DMS53 treated with DMSO at 0.1 percent for 48 hours (cell line): ENCODE measurements at regions not wholly inside any gene's neighbourhood (a gene's known extent, or its start where the extent isn't known, plus 50 kb on each side); places are given as distances from the start of the nearest gene placed in this dataset.
"Not testable (repeated sequence)": the region's sequence is repeated elsewhere in the genome, so short reads cannot be mapped to it uniquely, and the experiment has no call there.

Experiments
- DNase-seq: peaks from one replicate; lab custom pipeline; 2025; ENCODE audit not compliant: unreplicated experiment; lab: John Stamatoyannopoulos, UW

DNA sequence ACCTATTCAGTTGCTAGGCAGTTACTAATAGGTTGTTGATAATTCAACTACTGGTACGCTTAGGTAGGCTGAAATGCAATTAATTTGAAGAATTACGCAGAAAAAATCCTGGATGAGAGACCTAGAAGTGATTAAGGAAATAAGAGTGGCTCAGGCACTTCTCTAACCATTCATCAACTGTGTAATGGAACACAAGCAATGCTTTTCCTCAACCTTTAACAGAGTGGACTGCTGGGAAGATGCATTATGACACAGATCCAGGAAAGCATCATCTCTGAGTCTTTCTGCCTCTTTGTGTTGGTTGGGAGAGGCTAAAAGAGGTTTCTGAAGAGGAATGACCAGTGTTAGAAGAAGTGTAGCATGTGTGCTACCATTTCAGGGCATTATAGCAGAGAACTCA is 992.2 kb downstream of the TSN start:
- DNase-seq: peak; percentile 6

- DNase-seq: peak; percentile 87
Observed at GRCh38 chr2:122748552-122749011, 993.1 kb downstream of the TSN start.

DNA sequence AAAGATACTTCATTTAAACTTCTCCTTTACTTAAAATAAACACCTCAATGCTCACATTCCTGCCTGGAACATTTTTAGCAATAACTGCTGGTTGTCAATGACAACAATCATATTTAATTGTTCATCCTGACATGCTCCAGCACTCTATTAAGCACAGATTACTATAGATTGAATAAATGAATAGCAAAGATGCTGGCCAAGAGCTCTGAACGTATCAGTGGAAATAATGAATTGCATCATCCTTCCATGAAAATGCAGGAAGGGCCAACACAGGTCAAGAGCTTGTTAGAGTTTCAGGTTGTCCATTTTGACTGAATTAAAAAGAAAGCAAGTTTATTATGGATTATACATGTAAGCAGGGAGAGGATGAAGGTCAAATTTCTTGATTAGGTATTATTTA is 994.0 kb downstream of the TSN start:
- peak; percentile 8 for DNase-seq

DNA sequence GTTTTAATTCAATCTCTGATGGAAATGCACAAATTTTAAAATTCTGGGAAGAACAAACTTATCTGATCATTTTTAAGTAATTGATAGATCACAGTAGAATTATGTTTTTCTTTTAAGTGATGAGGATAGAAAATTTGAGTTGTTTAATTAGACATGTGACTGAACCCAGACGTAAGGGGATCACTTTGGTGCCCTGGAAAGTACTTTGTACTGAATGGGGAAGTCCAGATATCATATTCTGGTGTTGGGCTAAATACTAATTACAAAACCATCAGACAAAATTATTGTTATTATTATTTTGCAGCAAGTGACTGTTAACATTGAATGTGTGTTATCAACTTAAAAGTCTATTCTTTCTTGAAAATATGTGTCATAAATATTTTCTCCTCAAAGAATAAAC is 994.6 kb downstream of the TSN start:
- no peak for DNase-seq

- no peak for DNase-seq
Observed at GRCh38 chr2:122750808-122751207, 995.4 kb downstream of the TSN start.

DNA sequence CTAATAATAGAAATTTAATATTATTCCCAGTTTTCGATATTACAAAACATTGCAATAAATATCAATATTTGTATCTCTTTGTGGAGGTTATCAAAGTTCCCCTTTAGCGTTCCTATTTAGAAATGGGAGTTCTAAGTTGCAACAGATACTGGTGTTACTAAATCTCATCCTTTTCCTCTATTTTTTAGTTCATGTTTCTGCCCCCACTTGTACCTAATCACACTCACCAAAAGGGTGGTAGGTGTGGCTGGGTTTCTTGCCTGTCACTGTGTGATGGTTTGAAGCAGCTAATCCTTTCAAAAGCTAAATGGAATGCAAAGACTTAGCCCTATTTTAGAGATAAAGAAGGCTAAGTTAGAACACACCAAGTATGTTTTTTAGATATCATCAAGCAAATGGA is 997.9 kb downstream of the TSN start:
- no peak for DNase-seq

DNA sequence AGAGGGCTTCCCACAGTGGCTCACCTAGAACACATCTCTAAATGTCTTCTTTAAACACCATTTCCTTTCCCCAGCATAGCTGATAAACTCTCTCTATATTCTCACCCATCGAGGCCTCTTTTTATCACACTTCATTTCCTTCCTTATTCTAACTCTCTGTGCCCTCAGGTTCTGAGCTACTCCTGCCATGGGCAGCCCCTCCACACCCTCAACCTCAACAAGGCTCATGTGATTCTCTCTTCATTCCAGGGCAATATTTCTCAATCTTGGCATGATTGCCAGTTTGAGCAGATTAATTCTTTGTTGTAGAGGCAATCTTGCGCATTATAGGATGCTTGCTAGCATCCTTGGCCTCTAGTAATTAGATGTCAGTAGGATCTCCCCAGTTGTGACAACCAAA is 999.1 kb downstream of the TSN start:
- DNase-seq: no peak

DNA sequence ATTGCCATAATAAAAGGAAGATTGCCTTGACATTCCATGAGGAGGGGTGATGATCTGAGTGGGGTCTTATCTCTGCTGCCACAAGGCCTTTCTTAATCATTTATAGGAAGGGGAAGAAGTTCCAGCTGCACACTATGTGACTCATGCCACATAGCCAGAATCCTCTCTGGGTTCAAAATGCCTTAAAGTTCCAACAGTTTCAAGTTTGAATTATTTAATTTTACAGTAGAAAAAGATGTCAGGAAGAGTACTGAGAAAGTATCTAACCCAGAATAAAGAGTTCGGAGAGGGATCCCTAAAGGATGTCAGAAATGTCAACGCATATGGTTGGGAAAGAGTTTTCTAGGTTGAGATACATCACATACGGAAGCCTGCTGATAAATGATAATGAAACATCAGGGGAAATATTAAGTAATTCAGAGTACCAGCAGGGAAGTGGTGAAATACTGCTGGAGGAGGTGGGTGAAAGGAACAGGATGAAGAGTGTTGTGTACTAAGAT is 999.9 kb downstream of the TSN start:
- DNase-seq: no peak

GRCh38 chr2:122758967-122759366 is 1003.5 kb downstream of the TSN start:
- no peak for DNase-seq

DNA sequence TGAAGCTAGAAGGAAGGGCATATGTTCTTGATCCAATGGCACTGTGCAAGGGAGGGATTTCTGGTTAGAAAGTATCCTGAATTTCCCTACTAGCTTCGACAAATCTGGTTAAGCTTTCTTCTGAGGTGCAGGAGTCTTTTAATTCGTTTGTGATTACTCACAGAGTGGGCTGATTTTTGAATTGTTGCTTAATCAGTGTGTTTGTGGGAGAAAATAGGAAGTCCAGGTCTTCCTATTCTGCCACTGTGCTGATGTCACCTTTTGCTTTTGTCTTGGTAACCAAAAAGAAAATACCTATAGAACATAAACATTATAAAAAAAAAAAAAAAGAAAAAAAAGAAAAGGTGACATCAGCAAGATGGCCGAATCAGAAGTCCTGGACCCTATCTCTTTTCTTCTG is 1008.6 kb downstream of the TSN start:
- DNase-seq: no peak

GRCh38 chr2:122780251-122780650 is 1024.8 kb downstream of the TSN start:
- no peak for DNase-seq

DNA sequence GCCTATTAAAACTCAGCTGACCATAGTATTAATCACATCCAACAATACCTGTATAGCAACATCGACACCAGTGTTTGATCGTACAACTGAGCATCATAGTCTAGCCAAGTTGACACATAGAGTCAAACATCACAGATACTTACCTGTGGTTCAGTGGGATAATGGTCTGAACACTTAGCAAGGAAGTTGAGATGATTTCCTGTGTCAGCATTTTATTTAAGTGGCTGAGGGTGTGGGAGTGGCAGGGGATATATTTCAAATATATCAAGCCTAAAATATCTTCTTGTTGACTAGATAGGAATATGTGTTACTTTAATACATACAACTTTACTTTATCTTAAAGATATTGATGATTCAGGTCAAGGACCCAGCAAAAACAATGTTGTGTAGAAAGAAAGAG is 1038.6 kb downstream of the TSN start:
- DNase-seq: no peak

DNA sequence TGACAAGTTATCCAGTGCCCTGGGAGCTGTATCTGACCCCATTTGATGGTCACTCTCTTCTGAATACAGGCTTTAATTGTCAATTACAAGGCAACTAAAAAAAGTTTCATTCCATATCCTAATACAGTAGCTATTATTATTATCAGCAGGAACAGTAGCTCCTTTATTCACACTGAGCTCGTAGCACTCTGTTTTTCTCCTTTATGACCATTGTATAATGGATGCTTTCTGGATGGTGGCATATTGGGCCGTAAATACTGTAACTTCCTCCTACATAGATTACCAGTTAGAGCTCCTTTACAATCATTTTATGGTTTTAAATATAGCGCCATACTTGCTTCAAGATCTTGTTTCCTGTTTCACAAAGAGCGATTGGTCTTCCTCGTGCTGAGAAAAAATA is 1040.3 kb downstream of the TSN start:
- no peak for DNase-seq

DNA sequence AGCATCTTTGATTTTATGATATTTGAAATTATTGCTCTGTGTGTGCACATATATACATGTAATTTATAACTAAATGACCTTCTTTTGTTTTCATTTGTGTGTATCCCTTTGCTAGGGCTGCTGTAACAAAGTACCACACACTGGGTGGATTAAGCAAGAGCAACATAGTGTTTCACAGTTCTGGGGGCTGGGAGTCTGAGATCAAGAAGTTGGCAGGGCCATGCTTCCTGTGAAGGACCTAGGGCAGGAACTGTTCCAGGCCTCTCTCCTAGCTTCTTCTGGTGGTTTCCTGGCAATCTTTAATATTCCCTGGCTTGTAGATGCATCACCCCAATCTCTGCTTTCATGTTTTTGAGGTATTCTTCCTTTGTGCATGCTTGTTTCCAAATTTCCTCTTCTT is 1043.9 kb downstream of the TSN start:
- no peak for DNase-seq

DNA sequence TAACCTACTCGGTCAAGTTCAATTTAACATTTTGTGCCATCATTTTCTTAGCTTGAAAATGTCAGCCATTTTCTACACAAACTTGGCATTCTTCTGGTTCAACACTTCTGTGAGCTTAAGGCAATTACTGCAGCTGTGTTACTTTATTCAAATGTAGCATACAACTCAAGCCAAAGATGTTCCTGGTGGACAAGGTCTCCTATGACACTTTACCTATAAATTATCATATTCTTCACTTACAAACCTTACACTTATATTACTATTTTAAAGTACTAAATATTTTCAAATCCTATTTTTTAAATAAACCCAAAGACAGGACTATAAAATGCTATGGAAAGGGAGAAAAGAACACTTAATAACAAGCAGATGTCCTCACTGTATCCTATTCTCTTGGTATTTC is 1045.3 kb downstream of the TSN start:
- no peak for DNase-seq

DNA sequence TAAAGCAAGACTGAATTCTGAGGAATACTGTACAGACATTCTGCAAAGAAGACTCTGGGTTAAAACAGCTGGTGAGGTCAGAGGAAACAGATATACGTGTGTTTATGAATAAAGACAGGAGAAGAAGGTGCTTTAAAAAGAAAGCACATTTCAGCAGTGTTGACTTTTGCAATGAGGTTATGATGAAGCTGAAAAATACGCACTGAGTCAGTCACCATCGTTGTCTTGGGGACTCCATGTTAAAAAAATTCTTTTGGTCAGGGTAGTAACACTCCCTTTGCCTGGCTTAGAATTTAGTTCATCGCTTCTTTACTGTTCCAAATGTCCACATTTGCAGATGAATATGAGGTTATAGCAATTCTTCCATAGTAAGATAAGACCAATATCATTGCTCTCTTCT is 1049.0 kb downstream of the TSN start:
- DNase-seq: no peak

DNA sequence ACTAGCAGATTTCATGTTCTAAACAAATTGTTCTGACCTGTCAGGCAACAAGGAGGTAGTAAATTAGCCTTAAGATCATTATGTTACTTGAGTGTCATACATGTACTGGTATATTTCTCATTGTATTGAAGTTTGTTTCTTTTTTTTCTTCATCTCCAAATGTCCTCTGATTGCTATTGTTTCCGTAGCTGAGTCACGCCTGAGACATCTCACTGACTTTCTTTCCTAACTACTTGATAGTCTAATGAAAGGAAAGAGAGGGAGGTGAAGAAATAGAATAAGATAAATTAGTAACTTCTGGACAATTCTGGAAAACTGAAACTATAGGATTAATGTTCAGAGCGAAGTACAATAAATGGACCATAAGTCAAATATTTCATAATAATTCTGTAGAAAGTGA is 1049.9 kb downstream of the TSN start:
- no peak for DNase-seq

DNA sequence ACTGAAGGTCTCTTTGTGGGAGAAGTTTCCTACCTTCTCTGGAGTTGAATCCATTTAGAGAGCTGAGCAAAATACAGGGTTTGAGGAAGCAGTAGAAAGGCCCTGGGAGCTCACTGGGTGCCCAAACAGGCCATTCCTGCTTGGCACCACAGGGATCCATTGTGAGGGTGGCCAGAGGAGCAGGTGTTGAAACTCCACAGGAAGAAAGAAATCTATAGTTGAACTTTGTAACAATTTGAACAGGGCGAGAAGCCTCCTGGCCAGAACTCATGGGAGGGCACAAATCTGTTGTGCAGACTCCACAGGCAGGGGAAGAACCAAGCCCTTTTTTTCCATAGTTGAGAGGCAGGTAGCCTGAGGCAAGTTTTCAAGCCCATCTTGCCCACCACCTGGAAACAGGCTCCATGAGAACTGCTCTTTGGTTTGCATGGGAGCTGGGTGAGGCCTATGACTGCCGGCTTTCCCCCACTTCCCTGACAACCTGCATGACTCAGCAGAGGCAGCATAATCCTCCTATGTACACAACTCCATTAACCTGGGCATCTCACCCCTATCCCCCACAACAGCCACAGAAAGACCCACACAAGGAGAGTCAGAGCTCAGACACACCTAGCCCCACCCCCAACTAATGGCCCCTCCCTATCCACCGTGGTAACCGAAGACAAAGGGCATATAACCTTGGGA is 1053.0 kb downstream of the TSN start:
- no peak for DNase-seq

DNA sequence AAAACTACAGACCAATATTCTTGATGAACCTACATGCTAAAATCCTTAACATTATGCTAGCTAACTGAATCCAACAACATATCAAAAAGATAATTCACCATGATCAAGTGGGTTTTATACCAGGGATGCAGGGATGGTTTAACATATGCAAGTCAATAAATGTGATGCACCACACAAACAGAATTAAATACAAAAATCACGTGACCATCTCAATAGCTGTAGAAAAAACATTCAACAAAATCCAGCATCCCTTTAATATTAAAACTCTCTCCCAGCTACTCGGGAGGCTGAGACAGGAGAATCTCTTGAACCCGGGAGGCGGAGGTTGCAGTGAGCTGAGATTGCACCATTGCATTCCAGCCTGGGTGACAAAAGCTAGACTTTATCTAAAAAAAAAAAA is 1056.8 kb downstream of the TSN start:
- DNase-seq: not testable (repeated sequence)

- DNase-seq: no peak
Observed at GRCh38 chr2:122815120-122815519, 1059.7 kb downstream of the TSN start.

- DNase-seq: no peak
Observed at GRCh38 chr2:122816803-122817202, 1061.4 kb downstream of the TSN start.

- no peak for DNase-seq
Observed at GRCh38 chr2:122822319-122822718, 1066.9 kb downstream of the TSN start.

- DNase-seq: no peak
Observed at GRCh38 chr2:122830157-122830556, 1074.7 kb downstream of the TSN start.
